AML-193 (cell line): ENCODE measurements at regions not wholly inside any gene's neighbourhood (a gene's known extent, or its start where the extent isn't known, plus 50 kb on each side); places are given as distances from the start of the nearest gene placed in this dataset.

Experiments used
- DNase-seq, 2 experiments: peaks; one replicate each; lab custom pipeline; 2025; lab: John Stamatoyannopoulos, UW

GRCh38 chr3:168154089-168154488 lies 58.4 kb upstream of the GOLIM4 start:
- no peak for DNase-seq

GRCh38 chr3:168152149-168152548 lies 56.4 kb upstream of the GOLIM4 start:
- DNase-seq, result no peak
